Testis (tissue), 2 donors: ENCODE measurements at regions not wholly inside any gene's neighbourhood (a gene's known extent, or its start where the extent isn't known, plus 50 kb on each side); places are given as distances from the start of the nearest gene placed in this dataset.

Experiments used
- DNase-seq: peaks from one replicate; pipeline ENCODE4 v3.0.0-alpha.2; 2019
- H3K27ac ChIP-seq, 2 donors: fragments of 200-600 bp; sonication (generic); one replicate each; pipeline ENCODE4 v1.5.1; 2019
- H3K27me3 ChIP-seq: fragments of 200-600 bp; sonication (generic); one replicate; pipeline ENCODE4 v1.5.1; 2019
- H3K36me3 ChIP-seq: fragments of 200-600 bp; sonication (generic); one replicate; pipeline ENCODE4 v1.5.1; 2017; ENCODE audit warnings: low read depth; ENCODE audit errors: missing control alignments
- H3K4me1 ChIP-seq: fragments of 200-600 bp; sonication (generic); one replicate; pipeline ENCODE4 v1.5.1; 2019
- H3K4me3 ChIP-seq, 2 donors: fragments of 200-600 bp; sonication (generic); one replicate each; pipeline ENCODE4 v1.5.1; 2017 to 2019
- H3K9me3 ChIP-seq: fragments of 200-600 bp; sonication (generic); one replicate; pipeline ENCODE4 v1.5.1; 2017
- CTCF ChIP-seq, 3 experiments: fragments of 450-650 bp in 2 of 3; fragments of 200-600 bp in 1 of 3; sonication (generic) in 1 of 3; IDR thresholded peaks; one replicate each; pipeline ENCODE4 v1.5.1; 2016 to 2019; ENCODE audit warnings: antibody characterized with exemption in 3 of 3, mild to moderate bottlenecking in 2 of 3, moderate library complexity in 1 of 3
- POLR2A ChIP-seq: fragments of 450-650 bp; IDR thresholded peaks from one replicate; pipeline ENCODE4 v1.6.1; 2017; ENCODE audit warnings: antibody characterized with exemption, mild to moderate bottlenecking, moderate library complexity
- WGBS, 2 donors: methylation state at CpG; one replicate each; pipeline ENCODE4 v1.1.5; 2018; 5-methylcytosine and 5-hydroxymethylcytosine counted together
- intact Hi-C: fragments of 100-400 bp; cut with DNase I; formaldehyde crosslinking; loops from one replicate; pipeline ENCODE4 v1.15.1; 2023; ENCODE audit warnings: low total_unique reads

- WGBS, 2 donors = 34 to 58% methylated on average over 2 of the region's 2 CpGs
- no peaks in the 10 kb centered on the region for H3K9me3 ChIP-seq
- no peak overlapping the region for H3K4me3 ChIP-seq
- H3K27ac ChIP-seq = no peak overlapping the region
- no peaks in the 10 kb centered on the region for H3K4me1 ChIP-seq
- no peaks in the 10 kb centered on the region for H3K36me3 ChIP-seq
- TF ChIP-seq CTCF (IDR thresholded peaks at IDR 0.05) (no peak), POLR2A (no peak)
- H3K27me3 ChIP-seq = no peaks in the 10 kb centered on the region
- intact Hi-C loops = no loop called here
- DNase-seq = peak; percentile 72
Observed at GRCh38 chr1:60149251-60149650, 75.7 kb upstream of the C1orf87 start.

- Histone ChIP-seq H3K4me3 (no peak overlapping the region), H3K36me3 (no peaks in the 10 kb centered on the region), H3K27me3 (no peaks in the 10 kb centered on the region), H3K4me1 (no peaks in the 10 kb centered on the region), H3K27ac (no peak overlapping the region), H3K9me3 (no peaks in the 10 kb centered on the region)
- TF ChIP-seq CTCF (IDR thresholded peaks at IDR 0.05) = no peak
- TF ChIP-seq POLR2A = no peak
- intact Hi-C loops = no loop called here
- 82 to 88% methylated on average over 1 of the region's 1 CpG for WGBS, 2 donors
- no peak for DNase-seq
Observed at GRCh38 chr1:60146884-60147283, 73.3 kb upstream of the C1orf87 start.

- H3K27me3 ChIP-seq = no peaks in the 10 kb centered on the region
- no peak overlapping the region for H3K4me3 ChIP-seq
- H3K27ac ChIP-seq = no peak overlapping the region
- intact Hi-C loops = no loop called here
- no peaks in the 10 kb centered on the region for H3K9me3 ChIP-seq
- no peaks in the 10 kb centered on the region for H3K4me1 ChIP-seq
- TF ChIP-seq POLR2A = no peak
- no peak for TF ChIP-seq CTCF (IDR thresholded peaks at IDR 0.05)
- WGBS, 2 donors = 90 to 94% methylated on average over 1 of the region's 1 CpG
- no peak for DNase-seq
- no peaks in the 10 kb centered on the region for H3K36me3 ChIP-seq
Observed at GRCh38 chr1:60145771-60146170, 72.2 kb upstream of the C1orf87 start.

GRCh38 chr1:60141743-60142142 lies 68.2 kb upstream of the C1orf87 start:
- no peaks in the 10 kb centered on the region for H3K9me3 ChIP-seq
- no peak overlapping the region for H3K27ac ChIP-seq
- no peak for DNase-seq
- H3K27me3 ChIP-seq = no peaks in the 10 kb centered on the region
- H3K4me3 ChIP-seq = no peak overlapping the region
- H3K36me3 ChIP-seq = no peaks in the 10 kb centered on the region
- no peaks in the 10 kb centered on the region for H3K4me1 ChIP-seq
- intact Hi-C loops = no loop called here
- TF ChIP-seq POLR2A = no peak
- TF ChIP-seq CTCF (IDR thresholded peaks at IDR 0.05) = no peak
- WGBS, 2 donors = 82 to 89% methylated on average over 1 of the region's 1 CpG

- 90 to 92% methylated on average over 4 of the region's 4 CpGs for WGBS, 2 donors
- no peak overlapping the region for H3K4me3 ChIP-seq
- no peaks in the 10 kb centered on the region for H3K27me3 ChIP-seq
- no peak overlapping the region for H3K27ac ChIP-seq
- DNase-seq = no peak
- intact Hi-C loops = no loop called here
- no peaks in the 10 kb centered on the region for H3K36me3 ChIP-seq
- no peaks in the 10 kb centered on the region for H3K4me1 ChIP-seq
- H3K9me3 ChIP-seq = no peaks in the 10 kb centered on the region
- no peak for TF ChIP-seq POLR2A
- no peak for TF ChIP-seq CTCF (IDR thresholded peaks at IDR 0.05)
Observed at GRCh38 chr1:60141276-60141675, 67.7 kb upstream of the C1orf87 start.
